PFSK-1 (cell line): ENCODE measurements at regions not wholly inside any gene's neighbourhood (a gene's known extent, or its start where the extent isn't known, plus 50 kb on each side); places are given as distances from the start of the nearest gene placed in this dataset.

Experiments
- FOXP2 ChIP-seq: optimal IDR thresholded peaks from 2 replicates; pipeline ENCODE3; 2011; ENCODE audit warnings: borderline replicate concordance, control low read depth, inconsistent platforms; ENCODE audit not compliant: insufficient read depth; ENCODE audit errors: extremely low read length, extremely low read depth
- POLR2AphosphoS5 ChIP-seq: IDR thresholded peaks from 2 replicates; pipeline ENCODE4 v1.6.1; 2012; ENCODE audit warnings: low read depth, mild to moderate bottlenecking, control low read depth, low read length, moderate library complexity
- SIN3A ChIP-seq: IDR thresholded peaks from 2 replicates; pipeline ENCODE4 v1.6.1; 2012; ENCODE audit warnings: mild to moderate bottlenecking, low read length, moderate library complexity, borderline replicate concordance; ENCODE audit not compliant: insufficient read depth
- TAF1 ChIP-seq: IDR thresholded peaks from 2 replicates; pipeline ENCODE4 v1.6.1; 2012; ENCODE audit warnings: low read length, control low read depth, borderline replicate concordance; ENCODE audit not compliant: insufficient read depth
- TF ChIP-seq, protein P1 (sequence below), 2 experiments: IDR thresholded peaks; 2 replicates each; pipeline versions ENCODE4 v1.6.1 to v1.8.0; 2011 to 2012; ENCODE audit warnings: low read depth in 2 of 2, low read length in 2 of 2, control low read depth in 1 of 2, inconsistent platforms in 1 of 2, mild to moderate bottlenecking in 1 of 2, moderate library complexity in 1 of 2; ENCODE audit not compliant: insufficient read depth in 1 of 2

DNA sequence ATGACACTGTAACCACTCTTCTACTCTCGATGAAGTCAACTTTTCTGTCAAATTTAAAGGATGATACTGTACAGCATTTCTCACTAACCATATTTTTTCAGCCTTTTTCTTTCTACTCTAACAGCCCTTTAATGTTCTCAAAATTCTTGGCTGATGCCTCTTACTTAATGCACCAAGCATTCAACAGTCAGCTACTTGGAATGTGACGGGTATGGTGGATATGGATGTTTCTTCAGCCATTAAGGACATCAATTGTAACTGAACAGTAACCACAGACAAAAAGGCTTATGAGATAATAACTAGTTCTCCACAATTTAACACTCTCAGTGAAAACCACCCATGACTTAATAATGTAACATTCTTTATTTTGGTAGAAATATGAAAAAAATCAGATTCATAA lies 467.2 kb upstream of the ZNF337 start:
- TF ChIP-seq TAF1 (no peak), POLR2AphosphoS5 (no peak), FOXP2 (no peak), SIN3A (no peak)
- TF ChIP-seq, protein P1, sequence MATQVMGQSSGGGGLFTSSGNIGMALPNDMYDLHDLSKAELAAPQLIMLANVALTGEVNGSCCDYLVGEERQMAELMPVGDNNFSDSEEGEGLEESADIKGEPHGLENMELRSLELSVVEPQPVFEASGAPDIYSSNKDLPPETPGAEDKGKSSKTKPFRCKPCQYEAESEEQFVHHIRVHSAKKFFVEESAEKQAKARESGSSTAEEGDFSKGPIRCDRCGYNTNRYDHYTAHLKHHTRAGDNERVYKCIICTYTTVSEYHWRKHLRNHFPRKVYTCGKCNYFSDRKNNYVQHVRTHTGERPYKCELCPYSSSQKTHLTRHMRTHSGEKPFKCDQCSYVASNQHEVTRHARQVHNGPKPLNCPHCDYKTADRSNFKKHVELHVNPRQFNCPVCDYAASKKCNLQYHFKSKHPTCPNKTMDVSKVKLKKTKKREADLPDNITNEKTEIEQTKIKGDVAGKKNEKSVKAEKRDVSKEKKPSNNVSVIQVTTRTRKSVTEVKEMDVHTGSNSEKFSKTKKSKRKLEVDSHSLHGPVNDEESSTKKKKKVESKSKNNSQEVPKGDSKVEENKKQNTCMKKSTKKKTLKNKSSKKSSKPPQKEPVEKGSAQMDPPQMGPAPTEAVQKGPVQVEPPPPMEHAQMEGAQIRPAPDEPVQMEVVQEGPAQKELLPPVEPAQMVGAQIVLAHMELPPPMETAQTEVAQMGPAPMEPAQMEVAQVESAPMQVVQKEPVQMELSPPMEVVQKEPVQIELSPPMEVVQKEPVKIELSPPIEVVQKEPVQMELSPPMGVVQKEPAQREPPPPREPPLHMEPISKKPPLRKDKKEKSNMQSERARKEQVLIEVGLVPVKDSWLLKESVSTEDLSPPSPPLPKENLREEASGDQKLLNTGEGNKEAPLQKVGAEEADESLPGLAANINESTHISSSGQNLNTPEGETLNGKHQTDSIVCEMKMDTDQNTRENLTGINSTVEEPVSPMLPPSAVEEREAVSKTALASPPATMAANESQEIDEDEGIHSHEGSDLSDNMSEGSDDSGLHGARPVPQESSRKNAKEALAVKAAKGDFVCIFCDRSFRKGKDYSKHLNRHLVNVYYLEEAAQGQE (IDR thresholded peaks at IDR 0.05; ENCODE audit: insufficient read depth in 1 of 2, low read depth in 2 of 2, low read length in 2 of 2), result no peak

DNA sequence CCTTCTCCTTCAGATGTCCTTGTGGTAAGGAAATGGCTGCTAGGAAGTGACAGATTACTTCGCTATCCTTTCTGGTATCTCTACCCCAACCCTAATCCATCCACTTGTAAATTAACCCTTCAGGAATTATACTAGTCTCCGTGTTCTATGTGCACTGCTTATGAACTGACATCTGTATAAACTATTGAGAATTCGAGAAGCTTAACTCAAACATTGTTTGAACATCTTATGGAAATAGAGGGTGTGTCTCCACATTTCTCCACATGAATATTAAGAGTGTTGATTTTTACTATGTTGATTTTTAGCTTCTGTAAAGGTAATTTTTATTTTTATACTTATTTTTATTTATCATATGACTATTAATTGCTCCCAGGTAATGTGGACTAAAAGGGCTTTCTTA lies 457.6 kb upstream of the ZNF337 start:
- TF ChIP-seq, protein P1 (IDR thresholded peaks at IDR 0.05; ENCODE audit: insufficient read depth in 1 of 2, low read depth in 2 of 2, low read length in 2 of 2), result no peak
- TF ChIP-seq SIN3A, result no peak
- no peak for TF ChIP-seq POLR2AphosphoS5

DNA sequence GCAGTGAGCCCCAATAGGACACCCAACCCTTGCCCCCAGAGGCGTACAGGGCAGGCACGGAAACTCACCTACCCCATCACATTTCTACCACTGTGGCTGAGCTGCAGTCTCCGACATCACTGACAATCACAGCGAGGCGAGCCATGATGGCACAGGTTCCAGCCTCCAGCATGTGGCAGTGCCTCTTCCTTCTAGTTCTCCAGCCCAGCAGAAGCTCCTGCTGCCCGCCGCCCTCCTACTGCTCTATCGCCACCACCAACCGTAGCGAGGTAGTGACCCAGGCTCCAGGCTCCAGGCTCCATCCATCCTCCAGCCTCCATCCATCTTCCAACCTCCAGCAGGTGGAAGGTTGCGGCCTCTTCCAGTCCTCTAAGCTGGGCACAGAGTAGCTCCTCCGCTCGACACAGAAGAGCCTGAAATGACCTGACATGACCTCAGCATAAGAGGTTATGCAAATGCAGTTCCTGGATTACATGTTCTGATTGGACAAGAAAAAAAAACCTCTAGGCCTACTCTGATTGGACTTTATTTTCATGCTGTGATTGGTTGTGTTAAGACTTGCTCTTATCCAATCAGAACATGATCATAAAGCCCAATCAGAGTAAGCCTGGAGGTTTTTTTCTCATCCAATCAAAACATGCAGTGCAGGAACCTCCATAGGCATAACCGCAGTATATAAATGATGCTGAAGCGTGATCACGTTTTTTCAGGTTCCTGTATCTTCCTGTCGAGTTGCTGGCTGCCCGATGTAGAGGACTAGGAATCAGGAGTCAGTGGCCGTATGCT lies 438.9 kb upstream of the ZNF337 start:
- TF ChIP-seq, protein P1 (IDR thresholded peaks at IDR 0.05; ENCODE audit: insufficient read depth in 1 of 2, low read depth in 2 of 2, low read length in 2 of 2), result no peak
- TF ChIP-seq FOXP2, result no peak
- TF ChIP-seq POLR2AphosphoS5, result no peak
- no peak for TF ChIP-seq SIN3A

DNA sequence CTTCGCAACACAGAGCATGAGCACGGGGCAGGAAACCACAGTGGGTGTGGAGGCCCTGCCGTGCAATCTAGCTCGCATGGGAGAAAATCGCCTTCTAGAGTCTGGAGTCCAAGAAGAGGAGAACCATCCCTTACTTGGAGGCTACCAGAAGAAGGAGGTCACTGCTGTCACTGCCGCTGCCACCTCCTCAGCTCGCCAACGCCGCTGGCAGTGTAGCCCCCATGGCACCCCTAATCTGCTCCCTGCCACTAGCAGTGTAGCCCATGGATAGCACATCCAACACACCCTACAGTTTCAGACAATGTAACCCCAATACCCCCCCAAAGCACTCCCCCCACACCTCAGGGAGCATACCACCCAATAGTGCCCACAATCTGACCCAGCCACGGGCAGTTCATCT lies 438.0 kb upstream of the ZNF337 start:
- TF ChIP-seq TAF1 (no peak), POLR2AphosphoS5 (no peak), FOXP2 (no peak), SIN3A (no peak)
- TF ChIP-seq, protein P1 (IDR thresholded peaks at IDR 0.05; ENCODE audit: insufficient read depth in 1 of 2, low read depth in 2 of 2, low read length in 2 of 2), result no peak
